OCI-LY3 (cell line): ENCODE measurements at regions not wholly inside any gene's neighbourhood (a gene's known extent, or its start where the extent isn't known, plus 50 kb on each side); places are given as distances from the start of the nearest gene placed in this dataset.

Experiments used
- H2AFZ ChIP-seq: fragments of 200-600, 300-600 bp; shearing (Covaris generic); 2 replicates; pipeline ENCODE4 v1.6.0; 2014; ENCODE audit warnings: antibody characterized with exemption, low read depth, low read length
- H3K27ac ChIP-seq: fragments of 200-600, 300-600 bp; sonication (generic); 2 replicates; pipeline ENCODE4 v1.5.1; 2014; ENCODE audit warnings: mild to moderate bottlenecking, low read length, moderate library complexity, mixed read lengths
- H3K27me3 ChIP-seq: fragments of 200-600, 300-600 bp; sonication (generic); 2 replicates; pipeline ENCODE4 v1.6.1; 2014; ENCODE audit warnings: low read depth, low read length, mixed read lengths
- H3K36me3 ChIP-seq: fragments of 200-600, 300-600 bp; sonication (generic); replicated peaks from 2 replicates; pipeline ENCODE3; 2014; ENCODE audit warnings: low read depth, low read length, mixed read lengths
- H3K4me1 ChIP-seq: fragments of 300-600, 200-600 bp; sonication (generic); 2 replicates; pipeline ENCODE4 v1.6.1; 2014; ENCODE audit warnings: low read length, mixed read lengths
- H3K4me2 ChIP-seq: fragments of 200-600, 300-600 bp; sonication (generic); 2 replicates; pipeline ENCODE4 v1.6.1; 2014; ENCODE audit warnings: low read length, mixed read lengths
- H3K4me3 ChIP-seq: fragments of 300-600, 200-600 bp; sonication (generic); 2 replicates; pipeline ENCODE4 v1.5.1; 2014; ENCODE audit warnings: antibody characterized with exemption, mild to moderate bottlenecking, low read length, moderate library complexity
- H3K79me2 ChIP-seq: fragments of 300-600, 200-600 bp; shearing (Covaris generic); 2 replicates; pipeline ENCODE4 v1.6.1; 2014; ENCODE audit warnings: mild to moderate bottlenecking, low read length, mixed read lengths
- H3K9ac ChIP-seq: fragments of 300-600, 200-600 bp; shearing (Covaris generic); 2 replicates; pipeline ENCODE4 v1.6.0; 2014; ENCODE audit warnings: mild to moderate bottlenecking, low read length, moderate library complexity
- H3K9me3 ChIP-seq: fragments of 200-600, 300-600 bp; shearing (Covaris generic); 2 replicates; pipeline ENCODE4 v1.6.1; 2014; ENCODE audit warnings: low read length, mixed read lengths; ENCODE audit not compliant: insufficient read depth
- H4K20me1 ChIP-seq: fragments of 200-600, 300-600 bp; sonication (generic); 2 replicates; pipeline ENCODE4 v1.6.1; 2016; ENCODE audit warnings: low read length, mixed read lengths; ENCODE audit not compliant: insufficient read depth
- EZH2phosphoT487 ChIP-seq: fragments of 200-600 bp; shearing (Covaris generic); IDR thresholded peaks from 2 replicates; pipeline ENCODE4 v1.6.1; 2018; ENCODE audit warnings: antibody characterized with exemption, mixed run types, low read depth
- TF ChIP-seq, protein P1 (sequence below): fragments of 200-600, 300-600 bp; sonication (generic); IDR thresholded peaks from 2 replicates; pipeline ENCODE4 v1.5.1; 2014; ENCODE audit warnings: antibody characterized with exemption, low read length, low read depth

- no peak overlapping the region for H3K27ac ChIP-seq
- H3K36me3 ChIP-seq, result no peaks in the 10 kb centered on the region
- no peak overlapping the region for H3K4me2 ChIP-seq
- H3K79me2 ChIP-seq, result no peaks in the 10 kb centered on the region
- no peak overlapping the region for H2AFZ ChIP-seq
- H3K27me3 ChIP-seq, result 0 out of 2 replicates have a peak, but pooled peaks cover 5% of the 10 kb centered on the region
- no peak overlapping the region for H3K9ac ChIP-seq
- H3K4me3 ChIP-seq, result no peak overlapping the region
- H3K9me3 ChIP-seq, result no peaks in the 10 kb centered on the region
- no peaks in the 10 kb centered on the region for H4K20me1 ChIP-seq
- TF ChIP-seq, protein P1, sequence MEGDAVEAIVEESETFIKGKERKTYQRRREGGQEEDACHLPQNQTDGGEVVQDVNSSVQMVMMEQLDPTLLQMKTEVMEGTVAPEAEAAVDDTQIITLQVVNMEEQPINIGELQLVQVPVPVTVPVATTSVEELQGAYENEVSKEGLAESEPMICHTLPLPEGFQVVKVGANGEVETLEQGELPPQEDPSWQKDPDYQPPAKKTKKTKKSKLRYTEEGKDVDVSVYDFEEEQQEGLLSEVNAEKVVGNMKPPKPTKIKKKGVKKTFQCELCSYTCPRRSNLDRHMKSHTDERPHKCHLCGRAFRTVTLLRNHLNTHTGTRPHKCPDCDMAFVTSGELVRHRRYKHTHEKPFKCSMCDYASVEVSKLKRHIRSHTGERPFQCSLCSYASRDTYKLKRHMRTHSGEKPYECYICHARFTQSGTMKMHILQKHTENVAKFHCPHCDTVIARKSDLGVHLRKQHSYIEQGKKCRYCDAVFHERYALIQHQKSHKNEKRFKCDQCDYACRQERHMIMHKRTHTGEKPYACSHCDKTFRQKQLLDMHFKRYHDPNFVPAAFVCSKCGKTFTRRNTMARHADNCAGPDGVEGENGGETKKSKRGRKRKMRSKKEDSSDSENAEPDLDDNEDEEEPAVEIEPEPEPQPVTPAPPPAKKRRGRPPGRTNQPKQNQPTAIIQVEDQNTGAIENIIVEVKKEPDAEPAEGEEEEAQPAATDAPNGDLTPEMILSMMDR, result no peak
- no peak for TF ChIP-seq EZH2phosphoT487
- H3K4me1 ChIP-seq, result no peaks in the 10 kb centered on the region
These were observed 411.1 kb downstream of the SHANK2 start for GRCh38 chr11:70841264-70841663.

GRCh38 chr11:70842256-70842655 lies 410.1 kb downstream of the SHANK2 start:
- TF ChIP-seq, protein P1, result no peak
- TF ChIP-seq EZH2phosphoT487, result no peak
- H3K36me3 ChIP-seq, result no peaks in the 10 kb centered on the region
- H3K4me3 ChIP-seq, result no peak overlapping the region
- H3K27ac ChIP-seq, result no peak overlapping the region
- H3K4me2 ChIP-seq, result no peak overlapping the region
- 0 out of 2 replicates have a peak, but pooled peaks cover 5% of the 10 kb centered on the region for H3K27me3 ChIP-seq
- no peaks in the 10 kb centered on the region for H3K79me2 ChIP-seq
- H4K20me1 ChIP-seq, result no peaks in the 10 kb centered on the region
- H3K9me3 ChIP-seq, result no peaks in the 10 kb centered on the region
- no peaks in the 10 kb centered on the region for H3K4me1 ChIP-seq
- H2AFZ ChIP-seq, result no peak overlapping the region
- no peak overlapping the region for H3K9ac ChIP-seq

GRCh38 chr11:70842701-70843100 lies 409.7 kb downstream of the SHANK2 start:
- Histone ChIP-seq H3K36me3 (no peaks in the 10 kb centered on the region), H3K4me3 (no peak overlapping the region), H2AFZ (no peak overlapping the region), H4K20me1 (no peaks in the 10 kb centered on the region), H3K9me3 (no peaks in the 10 kb centered on the region), H3K27me3 (0 out of 2 replicates have a peak, but pooled peaks cover 5% of the 10 kb centered on the region), H3K9ac (no peak overlapping the region), H3K4me1 (no peaks in the 10 kb centered on the region), H3K27ac (no peak overlapping the region), H3K79me2 (no peaks in the 10 kb centered on the region), H3K4me2 (no peak overlapping the region)
- TF ChIP-seq, protein P1, result no peak
- no peak for TF ChIP-seq EZH2phosphoT487

- H2AFZ ChIP-seq, result no peak overlapping the region
- H3K4me3 ChIP-seq, result no peak overlapping the region
- H4K20me1 ChIP-seq, result no peaks in the 10 kb centered on the region
- no peak overlapping the region for H3K27ac ChIP-seq
- peaks cover 6% of the 10 kb centered on the region; the same call in 1 of the 2 replicates for H3K27me3 ChIP-seq
- no peaks in the 10 kb centered on the region for H3K36me3 ChIP-seq
- no peaks in the 10 kb centered on the region for H3K4me1 ChIP-seq
- no peaks in the 10 kb centered on the region for H3K9me3 ChIP-seq
- H3K79me2 ChIP-seq, result no peaks in the 10 kb centered on the region
- no peak for TF ChIP-seq EZH2phosphoT487
- TF ChIP-seq, protein P1, result no peak
- H3K4me2 ChIP-seq, result no peak overlapping the region
- no peak overlapping the region for H3K9ac ChIP-seq
These were observed 408.5 kb downstream of the SHANK2 start for GRCh38 chr11:70843906-70844305.
